GM12878 (cell line): ENCODE measurements at regions not wholly inside any gene's neighbourhood (a gene's known extent, or its start where the extent isn't known, plus 50 kb on each side); places are given as distances from the start of the nearest gene placed in this dataset.

Experiments
- ATAC-seq: fragments of 200-7000 bp; cut with Tn5 transposase; 3 replicates; pipeline ENCODE4 v1.9.1; 2020; ENCODE audit warnings: mild to moderate bottlenecking, moderate library complexity
- BruUV-seq: library from RNA; stranded (reverse); fragments of 400-500 nt; replicated peaks from 2 replicates; lab custom pipeline; 2021; lab: Mats Ljungman, UMichigan
- CTCF ChIA-PET: fragments of 300-600 bp; sonication (Branson Sonifier 250); formaldehyde crosslinking; extraction: SDS; loops from one replicate; lab custom pipeline; 2021; ENCODE audit warnings: inconsistent platforms; lab: Yijun Ruan, JAX
- POLR2A ChIA-PET: fragments of 350-600 bp; formaldehyde crosslinking; extraction: SDS; loops from one replicate; lab custom pipeline; 2021; ENCODE audit warnings: inconsistent platforms; lab: Charles Lee
- RAD21 ChIA-PET: fragments of 300-600 bp; sonication (Branson Sonifier 250); formaldehyde crosslinking; loops from one replicate; lab custom pipeline; 2023; ENCODE audit warnings: antibody characterized with exemption; ENCODE audit not compliant: unreplicated experiment; lab: Charles Lee
- SMC1A ChIA-PET: fragments of 300-600 bp; sonication (Branson Sonifier 250); formaldehyde crosslinking; loops from one replicate; lab custom pipeline; 2023; ENCODE audit not compliant: unreplicated experiment, uncharacterized antibody; lab: Charles Lee
- DNase-seq: peaks from one replicate; pipeline ENCODE4 v3.0.0-alpha.2; 2011; ENCODE audit warnings: low read depth, low spot score
- FAIRE-seq: peaks from 3 replicates; lab custom pipeline; 2011; peaks lifted over from hg19 to GRCh38; lab: Jason Lieb, UNC
- H2AFZ ChIP-seq: 2 replicates; pipeline ENCODE4 v1.6.0; 2011; ENCODE audit warnings: low read depth, low read length, control low read depth; ENCODE audit not compliant: control insufficient read depth
- H3K27ac ChIP-seq: 2 replicates; pipeline ENCODE4 v1.5.1; 2011; ENCODE audit warnings: control low read depth; ENCODE audit not compliant: control insufficient read depth, insufficient read depth
- H3K27me3 ChIP-seq, 2 experiments: replicated peaks in 1 of 2; 2 replicates each; pipeline versions ENCODE4 v1.6.0 to v1.6.1; 2011; ENCODE audit warnings: low read length in 1 of 2; ENCODE audit not compliant: control insufficient read depth in 2 of 2, insufficient read depth in 2 of 2
- H3K36me3 ChIP-seq, 2 experiments: 2 replicates each; pipeline ENCODE4 v1.5.1; 2011; ENCODE audit warnings: low read length in 1 of 2; ENCODE audit not compliant: control insufficient read depth in 2 of 2, insufficient read depth in 2 of 2
- H3K4me1 ChIP-seq: 2 replicates; pipeline ENCODE4 v1.6.1; 2011; ENCODE audit warnings: mild to moderate bottlenecking, low read length, moderate library complexity, mixed read lengths; ENCODE audit not compliant: control insufficient read depth, insufficient read depth
- H3K4me2 ChIP-seq: 2 replicates; pipeline ENCODE4 v1.6.0; 2011; ENCODE audit warnings: control low read depth; ENCODE audit not compliant: control insufficient read depth, insufficient read depth
- H3K4me3 ChIP-seq: fragments of 200-600 bp; sonication (generic); 2 replicates; pipeline ENCODE4 v1.5.1; 2016
- H3K79me2 ChIP-seq: 2 replicates; pipeline ENCODE4 v1.6.0; 2011; ENCODE audit warnings: low read length; ENCODE audit not compliant: control insufficient read depth, insufficient read depth
- H3K9ac ChIP-seq: 2 replicates; pipeline ENCODE4 v1.8.0; 2011; ENCODE audit warnings: low read length, control low read depth, mixed read lengths; ENCODE audit not compliant: control insufficient read depth, insufficient read depth
- H3K9me3 ChIP-seq: replicated peaks from 3 replicates; pipeline ENCODE4 v1.5.1; 2011; ENCODE audit warnings: mild to moderate bottlenecking, low read length; ENCODE audit not compliant: control insufficient read depth, insufficient read depth
- H4K20me1 ChIP-seq: 2 replicates; pipeline ENCODE4 v1.6.0; 2011; ENCODE audit not compliant: control insufficient read depth, insufficient read depth
- BACH1 ChIP-seq: fragments of 450-650 bp; IDR thresholded peaks from 2 replicates; pipeline ENCODE4 v1.6.1; 2017; ENCODE audit warnings: mild to moderate bottlenecking, borderline replicate concordance
- BRCA1 ChIP-seq: IDR thresholded peaks from 2 replicates; pipeline ENCODE4 v1.6.1; 2011; ENCODE audit warnings: low read depth, low read length, improper control_type of control experiment
- MEF2B ChIP-seq: fragments of 450-650 bp; IDR thresholded peaks from 2 replicates; pipeline ENCODE4 v1.6.1; 2018; ENCODE audit warnings: mild to moderate bottlenecking, moderate library complexity; ENCODE audit not compliant: partially characterized antibody, poor library complexity, severe bottlenecking
- MYB ChIP-seq: fragments of 150-350 bp; IDR thresholded peaks from 2 replicates; pipeline ENCODE4 v1.6.1; 2014; ENCODE audit warnings: mild to moderate bottlenecking, low read depth, low read length, borderline replicate concordance
- NFIC ChIP-seq: IDR thresholded peaks from 2 replicates; pipeline ENCODE4 v1.6.1; 2012; ENCODE audit warnings: low read depth, mild to moderate bottlenecking, inconsistent platforms, low read length, moderate library complexity
- NFXL1 ChIP-seq: fragments of 450-650 bp; IDR thresholded peaks from 2 replicates; pipeline ENCODE4 v1.6.1; 2017; ENCODE audit warnings: antibody characterized with exemption, mild to moderate bottlenecking, borderline replicate concordance
- NFYA ChIP-seq: IDR thresholded peaks from 2 replicates; pipeline ENCODE4 v1.6.1; 2011; ENCODE audit warnings: low read depth, mild to moderate bottlenecking, low read length, improper control_type of control experiment, borderline replicate concordance
- RBBP5 ChIP-seq: fragments of 200-600 bp; sonication (generic); conservative IDR thresholded peaks from 2 replicates; pipeline ENCODE4 v1.6.1; 2016
- RCOR1 ChIP-seq: conservative IDR thresholded peaks from 2 replicates; pipeline ENCODE4 v1.6.1; 2012; ENCODE audit warnings: low read depth, low read length, improper control_type of control experiment
- SMAD5 ChIP-seq: IDR thresholded peaks from 2 replicates; pipeline ENCODE4 v1.6.1; 2016; ENCODE audit warnings: antibody characterized with exemption, low read depth
- ZBED1 ChIP-seq: IDR thresholded peaks from 2 replicates; pipeline ENCODE4 v1.6.1; 2016; ENCODE audit warnings: borderline replicate concordance
- ZNF217 ChIP-seq: fragments of 450-650 bp; IDR thresholded peaks from 2 replicates; pipeline ENCODE4 v1.6.1; 2017; ENCODE audit warnings: antibody characterized with exemption, mild to moderate bottlenecking
- ZNF622 ChIP-seq: fragments of 450-650 bp; IDR thresholded peaks from 2 replicates; pipeline ENCODE4 v1.6.1; 2017; ENCODE audit warnings: mild to moderate bottlenecking, inconsistent platforms
- WGBS: methylation state at CpG from one replicate; pipeline ENCODE4 v1.1.6; 2016; ENCODE audit warnings: low lambda C conversion rate; ENCODE audit not compliant: insufficient replicate concordance, insufficient coverage; ENCODE audit errors: missing lambda C conversion rate; 5-methylcytosine and 5-hydroxymethylcytosine counted together
- in situ Hi-C: fragments of 300-500 bp; cut with MboI; formaldehyde crosslinking; loops from 9 replicates; pipeline ENCODE4 v1.14.3; 2018; ENCODE audit warnings: mixed read lengths
- intact Hi-C: fragments of 100-400 bp; cut with micrococcal nuclease; formaldehyde crosslinking; loops from one replicate; pipeline ENCODE4 v1.14.2; 2022; ENCODE audit not compliant: unreplicated experiment
- TF ChIP-seq, protein P1 (sequence below): fragments of 450-650 bp; IDR thresholded peaks from 2 replicates; pipeline ENCODE4 v1.6.1; 2017; ENCODE audit warnings: mild to moderate bottlenecking, low read depth, inconsistent platforms; ENCODE audit not compliant: poor library complexity, severe bottlenecking
- TF ChIP-seq, protein P2 (sequence below): fragments of 450-650 bp; conservative IDR thresholded peaks from 2 replicates; pipeline ENCODE4 v1.6.1; 2017; ENCODE audit warnings: mild to moderate bottlenecking, moderate library complexity
- TF ChIP-seq, protein P3 (sequence below): IDR thresholded peaks from 2 replicates; pipeline ENCODE4 v1.6.1; 2011; ENCODE audit warnings: low read depth, low read length, improper control_type of control experiment, borderline replicate concordance
- TF ChIP-seq, protein P4 (sequence below): IDR thresholded peaks from 2 replicates; pipeline ENCODE4 v1.6.1; 2011; ENCODE audit warnings: borderline replicate concordance, low read depth, mild to moderate bottlenecking, moderate library complexity, mixed read lengths, low read length; ENCODE audit not compliant: insufficient read depth; ENCODE audit errors: extremely low read length

DNA sequence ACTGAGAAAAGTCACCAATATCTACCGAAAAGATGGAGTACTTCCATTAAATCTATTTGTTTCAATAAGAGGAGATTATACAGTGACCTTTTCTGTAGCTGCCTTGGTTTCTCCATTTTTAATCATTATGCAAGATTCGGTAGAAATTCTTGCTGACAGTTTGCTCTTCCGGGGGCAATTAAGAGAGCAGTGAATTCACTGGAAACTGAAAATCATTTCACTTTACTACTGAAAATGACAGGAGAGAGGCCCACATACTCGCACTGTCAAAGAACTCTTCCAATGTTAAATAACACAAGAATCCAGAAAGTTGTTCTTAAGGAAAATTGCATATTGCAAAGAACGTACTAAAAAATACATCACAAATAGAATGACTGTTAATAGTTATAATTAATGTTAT is 699.3 kb downstream of the CBLN2 start (continued):
- TF ChIP-seq, protein P1, sequence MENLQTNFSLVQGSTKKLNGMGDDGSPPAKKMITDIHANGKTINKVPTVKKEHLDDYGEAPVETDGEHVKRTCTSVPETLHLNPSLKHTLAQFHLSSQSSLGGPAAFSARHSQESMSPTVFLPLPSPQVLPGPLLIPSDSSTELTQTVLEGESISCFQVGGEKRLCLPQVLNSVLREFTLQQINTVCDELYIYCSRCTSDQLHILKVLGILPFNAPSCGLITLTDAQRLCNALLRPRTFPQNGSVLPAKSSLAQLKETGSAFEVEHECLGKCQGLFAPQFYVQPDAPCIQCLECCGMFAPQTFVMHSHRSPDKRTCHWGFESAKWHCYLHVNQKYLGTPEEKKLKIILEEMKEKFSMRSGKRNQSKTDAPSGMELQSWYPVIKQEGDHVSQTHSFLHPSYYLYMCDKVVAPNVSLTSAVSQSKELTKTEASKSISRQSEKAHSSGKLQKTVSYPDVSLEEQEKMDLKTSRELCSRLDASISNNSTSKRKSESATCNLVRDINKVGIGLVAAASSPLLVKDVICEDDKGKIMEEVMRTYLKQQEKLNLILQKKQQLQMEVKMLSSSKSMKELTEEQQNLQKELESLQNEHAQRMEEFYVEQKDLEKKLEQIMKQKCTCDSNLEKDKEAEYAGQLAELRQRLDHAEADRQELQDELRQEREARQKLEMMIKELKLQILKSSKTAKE = no peak
- TF ChIP-seq MEF2B (no peak), ZNF217 (no peak), BACH1 (no peak), NFIC (no peak), RBBP5 (no peak), MYB (no peak)
- TF ChIP-seq, protein P2, sequence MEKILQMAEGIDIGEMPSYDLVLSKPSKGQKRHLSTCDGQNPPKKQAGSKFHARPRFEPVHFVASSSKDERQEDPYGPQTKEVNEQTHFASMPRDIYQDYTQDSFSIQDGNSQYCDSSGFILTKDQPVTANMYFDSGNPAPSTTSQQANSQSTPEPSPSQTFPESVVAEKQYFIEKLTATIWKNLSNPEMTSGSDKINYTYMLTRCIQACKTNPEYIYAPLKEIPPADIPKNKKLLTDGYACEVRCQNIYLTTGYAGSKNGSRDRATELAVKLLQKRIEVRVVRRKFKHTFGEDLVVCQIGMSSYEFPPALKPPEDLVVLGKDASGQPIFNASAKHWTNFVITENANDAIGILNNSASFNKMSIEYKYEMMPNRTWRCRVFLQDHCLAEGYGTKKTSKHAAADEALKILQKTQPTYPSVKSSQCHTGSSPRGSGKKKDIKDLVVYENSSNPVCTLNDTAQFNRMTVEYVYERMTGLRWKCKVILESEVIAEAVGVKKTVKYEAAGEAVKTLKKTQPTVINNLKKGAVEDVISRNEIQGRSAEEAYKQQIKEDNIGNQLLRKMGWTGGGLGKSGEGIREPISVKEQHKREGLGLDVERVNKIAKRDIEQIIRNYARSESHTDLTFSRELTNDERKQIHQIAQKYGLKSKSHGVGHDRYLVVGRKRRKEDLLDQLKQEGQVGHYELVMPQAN = no peak
- TF ChIP-seq, protein P3, sequence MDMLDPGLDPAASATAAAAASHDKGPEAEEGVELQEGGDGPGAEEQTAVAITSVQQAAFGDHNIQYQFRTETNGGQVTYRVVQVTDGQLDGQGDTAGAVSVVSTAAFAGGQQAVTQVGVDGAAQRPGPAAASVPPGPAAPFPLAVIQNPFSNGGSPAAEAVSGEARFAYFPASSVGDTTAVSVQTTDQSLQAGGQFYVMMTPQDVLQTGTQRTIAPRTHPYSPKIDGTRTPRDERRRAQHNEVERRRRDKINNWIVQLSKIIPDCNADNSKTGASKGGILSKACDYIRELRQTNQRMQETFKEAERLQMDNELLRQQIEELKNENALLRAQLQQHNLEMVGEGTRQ = no peak

DNA sequence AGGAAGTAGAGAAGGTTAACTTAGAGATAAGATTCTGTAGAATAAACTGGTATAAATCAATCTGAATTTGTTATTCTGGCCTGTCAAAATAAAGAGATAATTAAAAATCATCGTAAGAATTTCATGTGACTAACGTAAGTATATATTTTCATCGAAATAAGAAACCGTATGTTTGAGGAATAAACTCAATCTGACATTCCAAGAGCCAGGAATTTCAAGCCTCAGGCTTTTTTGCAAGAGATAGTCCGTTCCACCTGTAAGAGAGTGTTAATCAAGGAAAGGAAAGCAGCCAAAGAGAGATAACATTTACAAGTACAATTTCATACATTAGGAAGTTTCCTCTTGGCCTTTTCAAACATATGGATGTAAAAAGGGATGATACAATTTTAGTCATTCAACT is 701.5 kb downstream of the CBLN2 start:
- no TSS peak for BruUV-seq
- RAD21 ChIA-PET = no interaction called here
- in situ Hi-C loops (no loop called here), intact Hi-C loops (no loop called here)
- 46% methylated on average over 5 of the region's 5 CpGs for WGBS
- H3K4me1 ChIP-seq = no peaks in the 10 kb centered on the region
- H3K9ac ChIP-seq = no peak overlapping the region
- no peaks in the 10 kb centered on the region for H3K27me3 ChIP-seq
- CTCF ChIA-PET = no interaction called here
- FAIRE-seq (no peak), DNase-seq (no peak), ATAC-seq (no peak)
- no peak overlapping the region for H2AFZ ChIP-seq
- SMC1A ChIA-PET = no interaction called here
- H3K4me3 ChIP-seq = no peak overlapping the region
- H3K36me3 ChIP-seq = no peaks in the 10 kb centered on the region
- H4K20me1 ChIP-seq = no peaks in the 10 kb centered on the region
- no peak overlapping the region for H3K27ac ChIP-seq
- H3K79me2 ChIP-seq = no peaks in the 10 kb centered on the region
- H3K9me3 ChIP-seq = no peaks in the 10 kb centered on the region
- no peak overlapping the region for H3K4me2 ChIP-seq
- POLR2A ChIA-PET = no interaction called here
- TF ChIP-seq RCOR1 (no peak), ZNF622 (no peak), NFXL1 (no peak), ZBED1 (no peak), SMAD5 (no peak), ZNF217 (no peak), NFYA (no peak), BRCA1 (no peak)
- TF ChIP-seq, protein P4, sequence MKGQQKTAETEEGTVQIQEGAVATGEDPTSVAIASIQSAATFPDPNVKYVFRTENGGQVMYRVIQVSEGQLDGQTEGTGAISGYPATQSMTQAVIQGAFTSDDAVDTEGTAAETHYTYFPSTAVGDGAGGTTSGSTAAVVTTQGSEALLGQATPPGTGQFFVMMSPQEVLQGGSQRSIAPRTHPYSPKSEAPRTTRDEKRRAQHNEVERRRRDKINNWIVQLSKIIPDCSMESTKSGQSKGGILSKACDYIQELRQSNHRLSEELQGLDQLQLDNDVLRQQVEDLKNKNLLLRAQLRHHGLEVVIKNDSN = no peak
